GM23338 (cell line): ENCODE measurements at regions not wholly inside any gene's neighbourhood (a gene's known extent, or its start where the extent isn't known, plus 50 kb on each side); places are given as distances from the start of the nearest gene placed in this dataset.

ENCODE experiments used
- ATAC-seq: fragments of 200-7000 bp; cut with Tn5 transposase; 3 replicates; pipeline ENCODE4 v1.9.1; 2020
- DNase-seq: peaks from one replicate; pipeline ENCODE4 v3.0.0-alpha.2; 2015; ENCODE audit warnings: low spot score
- H2AFZ ChIP-seq: fragments of 200-600 bp; sonication (generic); 2 replicates; pipeline ENCODE4 v1.8.0; 2016; ENCODE audit warnings: antibody characterized with exemption, mild to moderate bottlenecking, moderate library complexity
- H3F3A ChIP-seq: fragments of 200-600 bp; sonication (generic); replicated peaks from 2 replicates; pipeline ENCODE4 v1.8.0; 2017; ENCODE audit warnings: antibody characterized with exemption, mixed run types, low read depth
- H3K27ac ChIP-seq: fragments of 200-600 bp; sonication (generic); 2 replicates; pipeline ENCODE4 v1.6.1; 2016; ENCODE audit warnings: low read depth
- H3K27me3 ChIP-seq: fragments of 200-600 bp; sonication (generic); 2 replicates; pipeline ENCODE4 v1.8.0; 2016; ENCODE audit warnings: mild to moderate bottlenecking, mixed run types, moderate library complexity; ENCODE audit not compliant: insufficient read depth
- H3K36me3 ChIP-seq: fragments of 200-600 bp; sonication (generic); 2 replicates; pipeline ENCODE4 v1.8.0; 2016; ENCODE audit warnings: mild to moderate bottlenecking; ENCODE audit not compliant: insufficient read depth
- H3K4me1 ChIP-seq: fragments of 200-600 bp; sonication (generic); 2 replicates; pipeline ENCODE4 v1.8.0; 2016; ENCODE audit warnings: mild to moderate bottlenecking, moderate library complexity; ENCODE audit not compliant: insufficient read depth
- H3K4me2 ChIP-seq: fragments of 200-600 bp; sonication (generic); 2 replicates; pipeline ENCODE4 v1.7.1; 2017; ENCODE audit warnings: mixed run types
- H3K4me3 ChIP-seq: fragments of 200-600 bp; sonication (generic); 2 replicates; pipeline ENCODE4 v1.6.1; 2016; ENCODE audit warnings: mixed run types
- H3K79me2 ChIP-seq: fragments of 200-600 bp; sonication (generic); replicated peaks from 2 replicates; pipeline ENCODE4 v1.8.0; 2017; ENCODE audit warnings: mild to moderate bottlenecking; ENCODE audit not compliant: insufficient read depth
- H3K9me2 ChIP-seq: fragments of 200-600 bp; sonication (generic); 2 replicates; pipeline ENCODE4 v1.8.0; 2017; ENCODE audit not compliant: insufficient read depth
- H4K20me1 ChIP-seq: fragments of 200-600 bp; sonication (generic); replicated peaks from 2 replicates; pipeline ENCODE4 v1.8.0; 2017; ENCODE audit warnings: mild to moderate bottlenecking; ENCODE audit not compliant: insufficient read depth
- H3K27ac Mint-ChIP-seq: 2 replicates; pipeline ENCODE4 v1.8.0; 2020; ENCODE audit warnings: inconsistent platforms, mild to moderate bottlenecking, moderate library complexity, mixed read lengths
- H3K27me3 Mint-ChIP-seq: 3 replicates; pipeline ENCODE4 v1.8.0; 2022; ENCODE audit warnings: low read depth, mild to moderate bottlenecking, moderate library complexity, mixed read lengths, inconsistent platforms; ENCODE audit not compliant: insufficient read depth, poor library complexity
- H3K36me3 Mint-ChIP-seq: 3 replicates; pipeline ENCODE4 v1.8.0; 2021; ENCODE audit warnings: low read depth, mild to moderate bottlenecking, inconsistent platforms, moderate library complexity, mixed read lengths
- H3K4me1 Mint-ChIP-seq: 3 replicates; pipeline ENCODE4 v1.8.0; 2020; ENCODE audit warnings: mild to moderate bottlenecking, inconsistent platforms, mixed read lengths
- H3K4me3 Mint-ChIP-seq: 3 replicates; pipeline ENCODE4 v1.8.0; 2021; ENCODE audit warnings: moderate library complexity, mild to moderate bottlenecking, inconsistent platforms, mixed read lengths
- H3K9me3 Mint-ChIP-seq: 3 replicates; pipeline ENCODE4 v1.8.0; 2020; ENCODE audit warnings: moderate library complexity, mild to moderate bottlenecking, inconsistent platforms, mixed read lengths
- CREB1 ChIP-seq: fragments of 250-450 bp; sonication (Bioruptor Pico); IDR thresholded peaks from 2 replicates; pipeline ENCODE4 v1.5.0; 2020; ENCODE audit warnings: low read depth, mild to moderate bottlenecking, moderate library complexity
- CTCF ChIP-seq, 2 experiments: fragments of 200-600 bp in 1 of 2; sonication (generic) in 1 of 2; conservative IDR thresholded peaks; 2 replicates each; pipeline versions ENCODE4 v1.5.1 to v1.6.1; 2016 to 2017; ENCODE audit warnings: antibody characterized with exemption in 2 of 2, low read depth in 2 of 2, mild to moderate bottlenecking in 2 of 2, moderate library complexity in 1 of 2
- ETS1 ChIP-seq: IDR thresholded peaks from 2 replicates; pipeline ENCODE4 v1.6.1; 2016; ENCODE audit warnings: antibody characterized with exemption
- EZH2 ChIP-seq: fragments of 200-600 bp; sonication (generic); IDR thresholded peaks from one replicate; pipeline ENCODE4 v1.8.0; 2017; ENCODE audit warnings: antibody characterized with exemption, mild to moderate bottlenecking, low read depth; ENCODE audit not compliant: unreplicated experiment
- EZH2phosphoT487 ChIP-seq: fragments of 200-600 bp; sonication (generic); IDR thresholded peaks from one replicate; pipeline ENCODE4 v1.8.1; 2018; ENCODE audit warnings: antibody characterized with exemption; ENCODE audit not compliant: unreplicated experiment
- JUNB ChIP-seq: IDR thresholded peaks from one replicate; pipeline ENCODE4 v1.6.1; 2016; ENCODE audit warnings: antibody characterized with exemption; ENCODE audit not compliant: unreplicated experiment
- NANOG ChIP-seq: IDR thresholded peaks from 2 replicates; pipeline ENCODE4 v1.6.1; 2016; ENCODE audit warnings: antibody characterized with exemption, borderline replicate concordance
- POLR2AphosphoS5 ChIP-seq: IDR thresholded peaks from 2 replicates; pipeline ENCODE4 v1.6.1; 2016; ENCODE audit warnings: antibody characterized with exemption, low read depth
- REST ChIP-seq: IDR thresholded peaks from one replicate; pipeline ENCODE4 v1.6.1; 2018; ENCODE audit warnings: antibody characterized with exemption; ENCODE audit not compliant: unreplicated experiment
- STAT1 ChIP-seq: IDR thresholded peaks from one replicate; pipeline ENCODE4 v1.6.1; 2016; ENCODE audit warnings: antibody characterized with exemption; ENCODE audit not compliant: unreplicated experiment
- ZNF114 ChIP-seq: fragments of 250-450 bp; sonication (Bioruptor Pico); IDR thresholded peaks from 2 replicates; pipeline ENCODE4 v1.5.0; 2020; ENCODE audit warnings: mild to moderate bottlenecking, moderate library complexity
- ZNF331 ChIP-seq: fragments of 250-450 bp; sonication (Bioruptor Pico); IDR thresholded peaks from 2 replicates; pipeline ENCODE4 v1.5.0; 2020; ENCODE audit warnings: low read depth, mild to moderate bottlenecking, moderate library complexity
- ZNF462 ChIP-seq: fragments of 250-450 bp; sonication (Bioruptor Pico); IDR thresholded peaks from 2 replicates; pipeline ENCODE4 v1.5.0; 2020; ENCODE audit warnings: mild to moderate bottlenecking, moderate library complexity

- Histone ChIP-seq H4K20me1 (no peaks in the 10 kb centered on the region), H3K4me1 (no peaks in the 10 kb centered on the region), H3K9me2 (no peaks in the 10 kb centered on the region; the same call in 1 of the 2 replicates), H2AFZ (0 out of 2 replicates have a peak overlapping the region, but pooled peaks have one; percentile 7), H3K79me2 (no peaks in the 10 kb centered on the region), H3K36me3 (no peaks in the 10 kb centered on the region), H3K27ac (no peak overlapping the region), H3K4me3 (no peak overlapping the region), H3K27me3 (no peaks in the 10 kb centered on the region), H3F3A (no peaks in the 10 kb centered on the region), H3K4me2 (no peak overlapping the region)
- Mint-ChIP-seq H3K4me1 (no peaks in the 10 kb centered on the region), H3K36me3 (no peaks in the 10 kb centered on the region), H3K27ac (no peak overlapping the region; the same call in 1 of the 2 replicates), H3K9me3 (no peaks in the 10 kb centered on the region), H3K4me3 (no peak overlapping the region), H3K27me3 (peaks cover 3% of the 10 kb centered on the region)
- DNase-seq (no peak), ATAC-seq (no peak)
- TF ChIP-seq ZNF331 (CRISPR knock-in tag), result no peak
- TF ChIP-seq NANOG, result no peak
- no peak for TF ChIP-seq REST
- no peak for TF ChIP-seq EZH2phosphoT487
- no peak for TF ChIP-seq ZNF114 (CRISPR knock-in tag)
- no peak for TF ChIP-seq CREB1 (CRISPR knock-in tag)
- no peak for TF ChIP-seq ZNF462 (CRISPR knock-in tag)
- no peak for TF ChIP-seq POLR2AphosphoS5
- no peak for TF ChIP-seq CTCF (conservative IDR thresholded peaks at IDR 0.05; ENCODE audit: low read depth in 2 of 2)
- no peak for TF ChIP-seq STAT1
- TF ChIP-seq JUNB, result no peak
- no peak for TF ChIP-seq ETS1
- no peak for TF ChIP-seq EZH2
Measured at GRCh38 chr19:32130332-32130731, 215.1 kb upstream of the ZNF507 start.
